ENCODE measurements at regions not wholly inside any gene's neighbourhood (a gene's known extent, or its start where the extent isn't known, plus 50 kb on each side); places are given as distances from the start of the nearest gene placed in this dataset.

DNA sequence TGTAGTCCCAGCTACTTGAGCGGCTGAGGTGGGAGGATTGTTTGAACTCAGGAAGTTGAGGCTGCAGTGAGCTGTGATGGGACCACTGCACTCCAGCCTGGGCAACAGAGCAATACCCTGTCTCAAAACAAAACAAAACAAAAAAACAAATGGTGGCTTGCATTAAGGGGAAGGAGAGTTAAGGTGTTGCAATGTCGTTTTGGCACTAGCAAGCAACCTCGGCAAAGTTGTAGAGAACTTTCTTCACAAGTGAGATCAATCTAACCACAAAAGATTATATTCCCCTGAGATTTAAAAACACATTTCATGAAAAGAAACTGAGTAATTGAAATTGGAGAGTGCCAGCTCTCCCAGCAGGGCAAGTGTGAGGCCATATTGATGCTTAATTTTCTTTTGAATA is 153.7 kb downstream of the KLF5 start:
- DNase-seq (ENCODE audit: low read depth) = no peak

- no peak for DNase-seq (ENCODE audit: low read depth)
Observed at GRCh38 chr13:73210218-73210883, 151.5 kb downstream of the KLF5 start.

- no peak for DNase-seq (ENCODE audit: low read depth)
Observed at GRCh38 chr13:73204952-73205351, 146.1 kb downstream of the KLF5 start.

GRCh38 chr13:73201626-73202025 is 142.8 kb downstream of the KLF5 start:
- DNase-seq (ENCODE audit: low read depth) = peak; percentile 37

DNA sequence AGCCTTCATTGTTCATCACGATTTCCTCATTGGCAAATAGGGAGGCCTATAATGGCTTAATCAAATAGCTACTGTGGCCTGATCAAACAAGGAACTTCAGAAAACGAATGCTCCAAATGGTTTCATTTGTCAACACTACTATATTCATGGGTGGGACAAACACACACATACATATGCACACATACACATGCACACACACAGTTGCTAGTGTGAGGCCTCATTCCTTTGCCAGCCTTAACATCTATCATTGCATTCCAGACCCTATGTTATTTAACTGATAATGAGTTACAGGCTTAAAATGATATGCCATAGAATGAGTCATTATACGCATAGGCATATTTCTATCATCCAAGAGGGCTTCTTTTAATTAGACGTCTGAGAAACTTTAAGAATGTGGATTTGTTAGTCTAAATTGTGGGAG is 140.2 kb downstream of the KLF5 start:
- peak; percentile 79 for DNase-seq (ENCODE audit: low read depth)

DNA sequence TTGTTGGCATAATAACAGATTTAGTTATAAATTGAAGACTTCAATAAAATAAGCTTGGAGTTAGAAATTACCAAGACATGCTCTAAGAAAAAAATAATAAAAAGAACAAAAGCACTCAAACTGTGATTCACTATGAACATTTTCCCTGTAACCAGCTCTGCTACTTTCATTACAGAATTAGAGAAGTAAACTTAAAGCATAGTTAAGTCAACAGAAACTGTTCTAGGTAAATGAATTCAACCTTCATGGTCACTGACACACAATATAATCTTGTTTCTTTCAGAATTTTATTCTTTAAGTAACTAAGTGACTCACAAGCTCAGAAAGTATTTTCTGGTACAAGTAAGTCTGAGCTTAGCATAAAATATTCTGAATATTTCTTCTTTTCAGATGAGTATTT is 136.3 kb downstream of the KLF5 start:
- no peak for DNase-seq (ENCODE audit: low read depth)

DNA sequence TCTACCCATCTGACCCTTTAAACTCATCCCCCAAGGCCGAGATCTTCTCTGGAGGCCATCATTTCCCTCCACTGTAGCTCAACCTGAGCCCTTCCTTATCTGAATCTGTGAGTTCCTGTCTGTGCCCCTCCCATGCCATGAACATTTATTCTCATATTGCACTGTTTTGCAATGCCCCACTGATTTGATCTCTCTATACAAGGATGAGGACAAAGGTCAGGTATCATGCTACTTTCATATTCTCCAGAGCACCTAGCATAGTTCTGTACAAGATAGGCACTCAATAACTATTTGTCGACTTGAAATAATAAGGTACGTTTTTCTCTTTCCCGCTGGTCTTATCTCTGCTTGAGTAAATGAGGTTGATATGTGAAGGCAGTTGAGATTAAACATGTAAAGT is 135.5 kb downstream of the KLF5 start:
- no peak for DNase-seq (ENCODE audit: low read depth)

DNA sequence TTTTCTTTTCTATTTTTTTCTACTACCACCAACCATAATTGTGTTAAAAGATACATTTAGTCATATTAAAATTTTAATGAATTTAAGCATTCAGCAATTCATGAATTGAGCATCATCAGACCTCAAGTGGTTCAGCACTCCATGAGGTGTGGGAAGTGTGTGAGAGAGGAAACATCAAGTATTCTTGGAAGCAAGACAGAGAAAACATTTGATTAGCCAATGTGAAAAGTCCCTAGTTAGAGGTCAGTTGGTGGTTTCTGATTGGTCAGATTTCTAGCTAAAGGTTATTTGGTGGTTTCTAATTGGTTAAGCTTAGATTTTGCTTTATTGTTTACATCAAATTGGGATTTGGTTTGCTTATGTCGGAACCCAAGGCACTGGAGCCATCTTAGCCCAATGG is 134.7 kb downstream of the KLF5 start:
- DNase-seq (ENCODE audit: low read depth) = no peak

DNA sequence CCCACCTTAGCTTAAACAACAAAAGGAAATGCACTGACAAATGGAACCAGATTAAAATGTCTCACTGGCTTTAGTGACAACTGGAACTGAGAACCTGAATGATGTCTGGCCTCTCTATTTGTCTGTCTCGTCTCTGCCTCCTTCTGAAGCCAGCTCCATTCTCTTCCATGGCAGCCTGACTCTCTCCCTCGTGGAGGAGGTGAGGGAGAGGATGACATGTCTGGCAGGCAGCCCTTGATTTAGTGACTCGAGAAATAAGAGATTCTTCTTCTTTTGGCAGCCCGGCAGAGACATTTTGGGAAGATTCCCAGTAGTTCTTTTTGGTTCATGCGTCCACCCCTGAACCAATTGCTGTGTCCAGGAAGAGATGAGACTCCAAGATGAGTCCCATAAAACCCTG is 131.7 kb downstream of the KLF5 start:
- peak; percentile 25 for DNase-seq (ENCODE audit: low read depth)

DNA sequence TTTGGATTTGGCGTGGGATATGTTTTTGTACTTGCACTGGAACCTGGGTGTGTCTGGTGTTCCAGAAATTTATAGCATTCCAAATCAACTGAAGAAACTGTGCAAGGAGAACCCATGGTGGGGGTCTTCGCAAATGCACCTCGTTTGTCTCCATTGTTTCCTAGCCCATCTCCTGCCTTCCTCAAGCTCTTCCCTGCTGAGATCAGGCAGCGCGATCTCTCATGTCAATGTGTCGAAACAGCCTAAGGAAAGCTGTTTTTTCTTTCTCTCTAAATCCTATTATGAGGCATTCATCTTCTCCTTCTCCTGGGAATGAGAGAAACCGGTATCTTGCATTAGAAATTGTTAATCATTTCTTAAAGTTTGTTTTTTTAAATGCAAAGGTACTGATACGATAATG is 131.0 kb downstream of the KLF5 start:
- DNase-seq (ENCODE audit: low read depth) = no peak

DNA sequence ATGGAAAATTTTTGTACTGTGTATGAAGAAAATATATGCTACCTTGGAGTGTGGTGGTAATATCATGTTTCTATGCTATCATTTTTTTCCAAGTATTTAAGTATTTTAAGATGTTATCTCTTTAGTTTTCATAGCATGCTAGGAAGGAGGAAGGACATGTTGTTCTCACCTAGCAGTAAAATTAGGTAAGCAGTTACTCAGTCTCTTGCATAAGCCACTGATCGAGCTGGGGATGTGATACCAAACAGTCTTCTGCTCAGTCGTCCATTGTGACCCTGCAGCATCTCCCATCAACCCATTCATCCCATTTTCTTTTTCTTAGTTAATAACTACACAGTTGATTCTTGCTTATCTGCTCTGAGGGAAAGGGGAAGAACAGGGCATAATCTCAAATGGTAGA is 130.6 kb downstream of the KLF5 start:
- no peak for DNase-seq (ENCODE audit: low read depth)

DNA sequence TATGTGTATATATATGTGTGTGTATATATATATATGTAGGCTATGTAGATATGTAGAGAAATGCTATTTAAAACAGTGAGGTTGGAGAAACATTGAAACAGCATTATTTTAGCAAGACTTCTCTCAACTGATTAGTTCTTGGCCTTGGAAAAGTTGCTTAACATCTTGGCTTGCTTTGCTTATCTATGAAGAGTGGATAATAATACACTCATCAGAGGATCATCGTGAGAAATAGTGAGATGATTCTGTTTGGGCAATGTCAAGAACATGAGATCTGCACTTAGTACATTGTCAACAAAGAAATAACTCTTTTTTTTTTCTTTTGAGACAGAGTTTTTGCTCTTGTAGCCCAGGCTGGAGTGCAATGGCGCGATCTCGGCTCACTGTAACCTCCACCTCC is 128.3 kb downstream of the KLF5 start:
- DNase-seq (ENCODE audit: low read depth) = no peak

- peak; percentile 33 for DNase-seq (ENCODE audit: low read depth)
Observed at GRCh38 chr13:73179650-73180274, 121.0 kb downstream of the KLF5 start.

GRCh38 chr13:73177916-73178565 is 119.2 kb downstream of the KLF5 start:
- DNase-seq (ENCODE audit: low read depth) = no peak

DNA sequence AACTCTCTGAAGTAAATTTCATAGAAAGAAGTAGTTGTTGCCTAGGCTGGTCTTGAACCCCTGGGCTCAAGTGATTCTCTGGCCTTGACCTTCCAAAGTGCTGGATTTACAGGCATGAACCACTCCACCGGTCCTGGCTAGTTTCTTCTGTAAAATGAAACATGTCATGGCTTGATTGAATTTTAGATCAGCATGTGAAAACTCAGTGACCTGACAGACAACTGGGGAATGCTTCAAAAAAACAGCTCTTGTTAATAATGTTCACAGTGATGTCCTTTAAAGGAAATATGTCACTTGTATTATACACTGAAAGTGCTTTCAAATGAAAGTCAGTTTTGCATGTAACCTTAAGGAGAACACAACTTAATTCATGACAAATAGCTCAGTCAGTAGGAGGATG is 118.2 kb downstream of the KLF5 start:
- no peak for DNase-seq (ENCODE audit: low read depth)

- DNase-seq (ENCODE audit: low read depth) = no peak
Observed at GRCh38 chr13:73174521-73175010, 115.8 kb downstream of the KLF5 start.

DNA sequence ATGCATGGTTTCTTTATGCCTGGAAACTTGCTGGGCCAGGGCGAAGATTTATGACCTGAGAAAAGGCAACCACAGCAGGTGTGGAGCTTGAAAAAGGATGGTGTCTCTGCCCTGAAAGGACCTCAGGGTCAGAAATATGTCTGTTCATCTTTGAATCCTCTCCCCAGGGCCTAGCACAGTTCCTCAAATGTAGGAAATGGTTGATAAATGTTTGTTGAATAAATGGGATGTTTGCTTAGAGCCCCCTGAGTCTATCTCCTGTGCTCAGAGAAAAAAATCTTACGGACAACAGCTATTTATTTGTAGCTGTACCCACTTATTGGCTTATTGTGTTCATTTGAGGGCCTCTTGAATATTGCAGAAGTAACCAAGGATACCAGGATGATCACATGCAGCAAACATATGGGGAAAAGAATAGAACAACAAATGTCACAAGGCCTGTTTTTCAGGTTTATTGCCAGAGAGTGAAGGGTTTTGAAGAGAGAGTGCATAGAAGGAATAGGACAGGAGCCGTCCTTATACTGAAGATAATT is 114.5 kb downstream of the KLF5 start:
- DNase-seq (ENCODE audit: low read depth) = no peak

GRCh38 chr13:73171926-73172325 is 113.1 kb downstream of the KLF5 start:
- peak; percentile 63 for DNase-seq (ENCODE audit: low read depth)

- DNase-seq (ENCODE audit: low read depth) = no peak
Observed at GRCh38 chr13:73171271-73171682, 112.5 kb downstream of the KLF5 start.

GRCh38 chr13:73169971-73170370 is 111.2 kb downstream of the KLF5 start:
- DNase-seq (ENCODE audit: low read depth) = peak; percentile 54

DNA sequence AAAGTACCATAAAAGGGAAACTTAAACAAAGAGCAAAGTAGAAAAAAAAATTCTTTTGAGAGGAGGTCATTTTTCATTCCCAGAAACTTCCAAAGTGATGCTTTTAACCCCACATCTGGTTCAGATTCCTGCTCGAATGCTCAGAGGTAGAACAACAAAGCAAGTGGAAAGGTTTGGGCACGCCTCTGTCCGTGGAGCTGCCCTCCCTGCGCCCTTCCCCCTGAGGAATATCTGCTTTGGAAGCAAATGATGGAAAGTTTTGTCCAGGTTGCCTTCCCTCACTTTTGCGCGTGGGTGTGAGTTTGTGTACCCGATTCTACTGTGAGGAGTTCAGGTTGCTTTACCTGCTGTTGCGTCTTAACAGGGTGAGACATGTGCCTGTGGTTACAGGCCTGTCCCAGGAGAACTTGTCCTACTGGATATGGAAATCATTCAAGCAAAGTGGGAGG is 110.2 kb downstream of the KLF5 start:
- DNase-seq (ENCODE audit: low read depth) = peak; percentile 84

DNA sequence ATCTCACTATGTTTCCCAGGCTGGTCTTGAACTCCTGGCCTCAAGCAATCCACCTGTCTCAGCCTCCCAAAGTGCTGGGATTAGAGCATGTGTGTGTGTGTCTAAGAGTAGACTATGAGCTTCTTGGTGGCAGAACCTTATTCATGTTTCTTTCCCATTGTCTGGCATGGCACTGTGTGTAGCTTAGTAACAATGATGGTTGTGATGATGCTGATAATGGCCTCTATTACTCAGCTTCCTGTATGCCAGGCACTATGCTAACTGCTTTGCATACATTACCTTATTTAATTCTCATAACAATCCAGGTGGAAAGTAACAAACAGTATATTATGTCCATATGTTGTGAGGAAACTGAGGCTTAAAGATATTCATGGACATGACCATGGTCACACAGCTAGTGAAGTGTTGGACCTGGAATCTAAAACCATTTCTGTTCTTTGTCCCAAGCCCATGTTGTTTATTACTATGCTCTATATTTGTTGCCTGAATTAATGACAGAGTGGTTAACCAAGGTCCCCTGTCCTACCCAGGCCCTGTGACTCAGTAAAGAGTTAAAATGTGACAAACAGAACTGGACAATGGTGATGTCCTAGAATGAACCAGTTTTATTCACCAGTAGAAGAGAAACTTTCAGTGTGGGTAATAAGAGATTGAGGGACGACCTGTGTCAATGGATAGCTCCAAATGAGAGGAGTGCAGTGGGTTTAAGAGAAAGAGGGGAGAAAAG is 109.6 kb downstream of the KLF5 start:
- peak; percentile 59 for DNase-seq (ENCODE audit: low read depth)
